ENCODE measurements at regions not wholly inside any gene's neighbourhood (a gene's known extent, or its start where the extent isn't known, plus 50 kb on each side); places are given as distances from the start of the nearest gene placed in this dataset.

DNA sequence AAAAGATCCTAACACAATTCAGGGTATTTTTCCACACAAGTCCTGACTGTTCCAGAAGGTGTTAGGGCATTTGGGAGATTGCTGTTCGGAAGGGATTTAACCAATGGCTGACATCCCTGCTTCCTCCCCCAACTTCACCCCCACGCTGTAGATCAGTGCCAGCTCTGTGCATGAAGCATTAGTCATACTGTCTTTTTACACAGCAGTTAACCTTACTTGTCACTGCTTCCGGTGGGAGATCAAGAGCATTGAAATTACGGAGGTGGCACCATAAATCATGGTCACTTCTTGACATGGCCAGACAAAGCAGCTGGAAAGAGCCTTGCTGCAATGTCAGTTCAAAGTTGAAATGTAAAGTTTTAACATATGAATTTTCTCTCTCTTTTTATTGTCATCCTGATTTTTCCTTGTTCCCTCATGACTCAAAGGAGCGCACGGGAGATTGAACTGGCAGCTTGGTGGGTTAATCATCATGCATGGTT lies 70.2 kb downstream of the HRH4 start:
- DNase-seq, result no peak

DNA sequence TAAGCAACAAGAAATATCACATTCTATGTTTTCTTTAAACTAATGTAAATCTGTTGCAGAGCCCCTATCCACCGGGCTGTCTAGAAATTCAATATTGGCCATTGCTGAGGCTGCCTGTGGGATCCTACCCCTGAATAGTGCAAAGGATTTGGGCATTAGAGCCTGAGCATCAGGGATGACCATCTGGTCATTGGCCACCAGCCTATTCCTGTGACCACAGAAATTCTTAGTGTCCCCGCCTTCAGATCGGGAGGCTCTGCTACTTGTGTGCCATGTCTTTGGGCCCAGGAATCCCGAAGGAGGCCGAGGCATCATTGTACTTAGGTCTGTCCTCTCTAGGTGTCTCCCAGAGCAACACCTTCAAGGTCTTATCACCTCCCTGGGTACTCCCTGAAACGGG lies 73.8 kb downstream of the HRH4 start:
- DNase-seq, result no peak

DNA sequence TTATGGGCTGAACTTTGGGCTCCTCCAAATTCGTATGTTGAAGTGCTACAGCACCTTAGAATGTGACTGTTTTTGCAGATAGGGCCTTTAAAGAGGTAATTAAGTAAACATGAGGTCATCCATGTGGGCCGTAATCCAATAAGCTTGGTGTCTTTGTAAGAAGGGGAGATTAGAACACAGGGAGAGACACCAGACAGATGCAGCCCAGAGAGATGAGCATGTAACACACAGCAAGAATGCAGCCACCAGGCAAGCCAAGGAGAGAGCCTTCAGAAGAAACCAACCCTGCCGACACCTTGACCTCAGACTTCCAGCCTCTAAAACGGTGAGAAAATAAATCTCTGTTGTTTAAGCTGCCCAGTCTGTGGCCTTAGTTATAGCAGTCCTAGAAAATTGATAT lies 74.3 kb downstream of the HRH4 start:
- no peak for DNase-seq

DNA sequence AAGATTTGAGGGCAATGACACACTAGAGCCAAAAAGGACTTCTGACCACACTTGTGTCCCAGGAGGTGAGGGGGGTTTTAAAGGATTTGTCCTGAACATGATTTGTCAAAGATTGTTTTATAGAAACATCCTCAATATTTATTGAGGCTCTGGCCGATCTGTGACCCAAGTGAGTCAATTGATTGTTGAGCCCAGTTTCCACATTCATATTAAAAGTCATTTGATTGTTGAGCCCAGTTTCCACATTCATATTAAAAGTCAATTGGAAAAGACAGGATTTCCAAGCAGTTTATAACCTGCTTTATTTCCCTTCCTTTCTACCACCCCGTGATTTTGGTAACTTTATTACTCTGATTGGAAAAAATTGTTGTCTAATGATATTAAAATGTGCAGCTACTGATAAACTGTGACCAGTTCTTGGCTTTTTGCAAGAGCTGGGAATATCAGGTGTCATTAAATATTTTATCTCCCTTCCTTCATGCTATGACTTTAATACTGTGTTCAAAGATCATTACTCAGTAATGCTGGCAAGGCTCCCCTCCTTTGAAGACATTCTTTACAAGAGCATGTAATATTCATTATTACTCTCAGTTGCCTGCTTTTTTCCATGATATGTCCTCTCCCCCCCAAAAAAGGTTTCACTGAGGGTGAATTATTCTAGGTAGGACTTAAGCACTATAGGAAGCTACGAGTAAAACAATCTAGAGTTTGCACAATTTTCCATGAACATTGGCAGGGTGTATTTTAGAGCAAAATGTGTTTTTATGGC lies 75.3 kb downstream of the HRH4 start:
- DNase-seq, result no peak

DNA sequence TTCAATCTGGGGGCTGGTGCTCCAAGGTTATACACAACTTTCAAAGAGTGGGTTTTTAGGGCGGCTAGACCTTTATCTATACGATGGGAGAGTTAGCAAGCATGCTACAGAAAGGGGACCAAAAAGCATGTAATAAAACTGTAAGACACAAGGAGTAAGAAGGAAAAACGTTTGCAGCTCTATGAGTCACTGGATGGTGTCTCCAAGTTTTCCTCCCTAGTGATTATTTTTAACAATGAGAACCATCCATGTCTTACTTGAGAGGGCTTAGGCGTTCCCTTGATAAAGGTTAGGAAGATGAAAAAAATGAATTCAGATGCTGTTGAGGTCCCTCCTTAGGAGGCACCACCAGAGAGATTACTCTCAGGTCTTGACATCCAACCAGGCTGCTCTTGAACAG lies 75.9 kb downstream of the HRH4 start:
- no peak for DNase-seq

DNA sequence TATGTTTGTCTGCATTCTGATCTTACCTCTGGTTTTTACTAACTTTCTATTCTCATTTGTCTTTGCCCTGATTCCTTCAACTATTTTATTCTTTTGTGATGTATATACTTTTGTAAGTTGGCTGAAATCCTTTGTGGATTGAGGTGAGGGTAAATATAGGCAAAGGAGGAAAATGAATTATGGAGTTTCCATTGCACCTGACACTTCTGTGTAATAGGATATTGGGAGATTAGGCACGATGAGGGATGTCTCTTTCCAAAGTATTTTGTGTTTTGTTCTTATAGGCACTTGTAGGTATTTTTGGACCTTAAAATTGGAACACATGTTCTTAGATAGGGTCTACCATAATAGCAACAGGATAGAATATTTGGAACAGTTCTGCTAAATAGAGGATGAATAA lies 76.4 kb downstream of the HRH4 start:
- no peak for DNase-seq

DNA sequence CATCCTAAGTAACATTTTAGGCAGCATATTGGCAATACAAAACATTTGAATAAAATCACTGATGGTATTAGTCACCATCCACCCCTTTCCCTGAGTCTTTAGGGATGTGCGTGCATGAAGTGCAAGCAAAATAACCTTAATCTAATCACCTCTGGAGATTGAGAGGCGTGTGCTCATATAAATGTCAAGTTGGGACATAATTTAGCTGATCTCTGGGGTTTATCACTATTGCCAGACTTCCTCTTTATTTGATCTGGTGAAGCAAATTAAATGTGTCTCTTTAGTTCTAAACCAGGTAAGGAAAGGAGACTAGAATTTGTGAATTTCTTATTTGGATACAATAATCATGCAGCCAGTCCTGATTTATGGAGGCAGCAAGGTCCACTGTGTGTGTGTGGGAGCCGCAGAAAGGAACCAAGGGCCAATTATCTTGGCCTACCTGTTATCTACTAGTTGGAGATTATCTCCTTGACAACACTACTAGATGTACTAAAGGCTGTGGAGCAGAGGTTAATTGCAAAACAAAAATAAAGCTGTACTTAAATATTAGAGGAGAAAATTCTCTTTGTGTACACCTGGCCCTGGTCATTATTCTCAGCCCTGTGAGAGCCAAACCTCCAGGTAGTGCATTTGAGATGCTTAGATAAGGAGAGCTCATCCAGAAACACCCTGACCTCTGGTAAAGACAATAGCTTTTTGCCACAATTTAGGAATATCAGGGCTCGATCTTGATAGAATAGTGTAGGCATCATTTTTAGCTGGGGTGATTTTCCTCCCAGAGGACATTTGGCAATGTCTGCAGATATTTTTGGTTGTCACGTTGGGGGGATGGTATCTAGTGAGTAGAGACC lies 78.2 kb downstream of the HRH4 start:
- DNase-seq, result no peak

DNA sequence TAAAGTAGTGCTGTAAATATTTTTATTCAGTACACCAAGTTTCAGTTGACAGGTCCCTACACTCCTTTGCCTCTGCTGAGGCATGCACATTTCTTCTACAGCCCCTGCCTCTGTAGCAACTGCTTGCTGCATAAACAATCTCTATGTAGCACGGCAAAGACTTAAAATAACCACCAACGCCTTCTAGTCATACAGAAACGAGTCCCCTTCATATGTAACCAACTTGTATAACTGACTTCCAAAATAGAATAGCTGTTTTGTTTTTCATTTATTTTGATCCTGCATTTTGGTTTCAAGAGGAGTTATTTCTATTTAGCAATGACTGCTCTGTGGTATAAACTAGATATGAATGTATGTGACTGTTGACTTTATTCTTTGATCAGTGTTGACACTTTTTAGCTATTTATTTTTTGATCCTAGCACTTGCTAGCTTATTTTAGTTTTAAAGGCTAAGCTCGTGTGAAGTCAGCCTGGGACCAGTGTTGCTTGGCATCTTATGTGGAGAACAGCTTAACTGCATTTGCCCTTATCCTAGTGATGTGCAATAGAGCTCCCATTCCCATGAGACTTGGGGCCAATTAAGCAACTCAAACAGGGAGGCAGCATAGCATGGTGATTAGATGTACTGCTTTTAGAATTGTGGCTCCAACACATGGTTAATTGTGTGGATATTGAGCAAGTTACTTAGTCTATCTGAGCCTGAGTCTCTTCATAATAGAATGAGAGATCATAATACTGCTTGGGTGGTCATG lies 79.6 kb downstream of the HRH4 start:
- no peak for DNase-seq

DNA sequence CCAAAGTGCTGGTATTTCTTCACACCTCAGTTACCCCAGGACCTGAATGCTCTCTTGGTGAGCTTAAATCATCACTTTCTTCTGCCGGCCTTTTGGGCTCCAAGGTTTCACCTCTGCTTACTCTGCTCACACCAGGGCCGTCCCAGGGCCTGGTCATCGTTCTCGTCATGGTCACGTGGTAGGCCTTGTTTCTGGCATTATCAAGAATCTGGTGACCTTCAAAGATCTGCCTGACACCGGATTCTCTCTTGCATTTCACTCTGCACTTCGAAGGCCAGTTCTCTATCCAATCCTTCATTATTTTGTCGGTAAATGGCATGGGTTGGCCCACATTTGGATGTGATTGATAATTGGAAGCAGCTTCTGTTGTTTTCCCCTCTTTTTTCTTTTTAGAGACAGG lies 80.5 kb downstream of the HRH4 start:
- DNase-seq, result no peak

DNA sequence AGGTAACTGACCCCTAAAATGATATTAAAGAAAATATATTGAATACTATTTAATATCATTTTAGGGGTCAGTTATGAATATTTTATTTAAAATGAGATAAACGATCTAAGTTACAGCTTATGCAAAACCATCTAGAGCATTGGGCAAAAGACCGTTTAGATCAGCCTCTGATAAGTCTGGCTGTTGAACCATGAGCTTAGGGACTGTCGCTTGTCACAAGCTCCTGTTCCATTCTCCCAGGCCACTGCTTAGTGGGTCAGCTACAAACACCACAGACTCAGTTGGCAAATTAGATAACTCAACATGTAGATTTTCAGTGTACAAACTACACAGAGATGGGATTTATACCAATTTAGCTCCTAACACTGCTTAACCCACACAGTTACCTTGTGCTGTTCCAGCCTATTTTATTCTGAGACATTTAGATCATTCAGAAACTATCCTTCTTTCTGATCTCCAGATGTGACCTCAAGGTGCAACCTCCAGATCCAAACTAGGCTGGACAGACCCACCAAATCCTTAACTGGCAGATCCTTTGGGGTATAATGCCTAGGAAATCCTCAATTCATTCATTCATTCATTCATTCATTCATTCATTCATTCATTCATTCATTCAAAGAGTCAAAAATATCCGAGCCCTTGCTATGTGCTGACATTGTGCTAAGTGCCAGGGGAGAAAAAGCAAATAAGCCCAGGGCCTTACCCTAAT lies 82.8 kb downstream of the HRH4 start:
- no peak for DNase-seq

DNA sequence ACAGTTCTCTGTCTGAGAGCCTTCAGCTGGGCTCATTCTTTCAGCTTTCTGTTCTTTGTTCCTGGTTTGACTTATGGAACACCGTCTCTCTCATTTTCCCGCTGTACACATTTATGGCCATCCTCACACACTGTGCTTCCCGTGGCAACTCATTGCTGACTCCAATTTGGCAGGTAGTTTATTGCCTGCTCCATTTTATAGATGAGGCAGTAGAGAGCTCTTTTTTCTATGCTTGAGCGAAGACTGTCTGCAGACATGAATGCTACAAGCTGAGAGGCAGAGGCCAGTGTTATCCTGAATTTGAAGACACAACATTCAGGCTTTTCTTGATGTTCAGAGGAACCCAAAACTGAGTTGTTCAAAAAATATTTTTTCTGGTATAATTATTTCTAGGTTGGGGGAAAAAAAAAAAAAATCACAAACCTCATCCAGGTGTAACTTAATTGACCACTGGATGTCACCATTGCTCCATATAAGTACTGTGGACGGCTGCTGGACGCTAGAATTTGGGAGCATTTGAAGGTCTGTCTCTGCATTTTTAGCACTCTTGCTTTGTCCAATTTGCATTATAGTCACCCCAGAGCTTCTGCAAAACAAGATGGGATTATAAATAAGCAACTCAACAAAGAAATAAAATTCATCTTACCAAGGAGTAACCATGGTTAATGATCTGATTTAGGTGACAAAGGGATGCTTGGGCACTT lies 83.5 kb downstream of the HRH4 start:
- DNase-seq, result no peak

DNA sequence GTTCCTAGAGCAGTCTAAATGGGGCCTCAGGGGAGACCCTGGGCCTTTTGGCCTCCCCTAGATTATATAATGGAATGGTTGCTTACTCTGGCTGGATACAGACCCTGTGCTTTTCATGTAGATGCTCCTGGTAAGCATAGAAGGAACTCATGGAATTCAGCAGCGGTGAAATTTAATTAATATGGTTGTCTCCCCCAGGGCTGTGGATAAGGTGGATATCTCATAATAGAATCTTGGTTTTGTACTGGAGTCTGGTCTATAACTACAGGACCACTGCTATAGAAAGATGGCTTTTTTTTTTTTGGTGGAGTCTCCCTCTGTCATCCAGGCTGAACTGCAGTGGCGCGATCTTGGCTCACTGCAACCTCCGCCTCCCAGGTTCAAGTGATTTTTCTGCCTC lies 84.5 kb downstream of the HRH4 start:
- no peak for DNase-seq

DNA sequence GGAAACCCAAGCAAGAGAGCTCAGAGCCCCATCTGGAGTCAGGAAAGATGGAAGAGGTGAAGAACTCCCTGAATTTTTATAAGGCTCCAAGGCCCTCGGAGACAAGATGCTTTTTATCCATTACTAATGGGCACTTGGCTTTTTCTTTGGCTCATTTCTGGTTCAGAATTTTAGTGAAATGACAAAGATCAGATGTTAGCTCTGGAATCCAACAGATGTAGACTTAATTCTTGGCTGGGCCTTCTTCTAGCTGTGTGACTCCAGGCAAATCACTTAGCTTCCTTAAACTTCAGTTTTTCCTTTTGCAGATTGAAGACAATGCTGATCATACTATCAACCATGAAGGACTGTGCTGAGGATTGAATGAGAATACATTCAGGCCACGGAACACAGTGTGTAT lies 85.2 kb downstream of the HRH4 start:
- no peak for DNase-seq

DNA sequence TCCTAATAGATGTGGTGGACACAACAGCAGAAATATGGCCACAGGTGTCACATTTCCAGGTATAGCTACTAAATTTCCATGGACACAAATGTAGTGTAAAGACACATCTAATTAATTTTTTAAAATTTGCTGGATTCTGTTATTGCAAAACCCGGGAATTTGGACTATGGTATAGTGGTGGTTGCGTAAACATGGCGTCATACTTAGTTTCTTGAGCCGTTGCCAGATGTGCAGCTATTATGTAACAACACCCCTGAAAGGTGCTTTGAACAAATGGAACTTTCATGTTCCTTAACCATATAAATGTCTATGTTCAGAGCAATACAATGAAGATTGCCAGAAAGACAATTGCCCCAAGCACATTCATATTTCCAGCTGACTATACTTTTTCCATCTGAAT lies 85.9 kb downstream of the HRH4 start:
- no peak for DNase-seq

DNA sequence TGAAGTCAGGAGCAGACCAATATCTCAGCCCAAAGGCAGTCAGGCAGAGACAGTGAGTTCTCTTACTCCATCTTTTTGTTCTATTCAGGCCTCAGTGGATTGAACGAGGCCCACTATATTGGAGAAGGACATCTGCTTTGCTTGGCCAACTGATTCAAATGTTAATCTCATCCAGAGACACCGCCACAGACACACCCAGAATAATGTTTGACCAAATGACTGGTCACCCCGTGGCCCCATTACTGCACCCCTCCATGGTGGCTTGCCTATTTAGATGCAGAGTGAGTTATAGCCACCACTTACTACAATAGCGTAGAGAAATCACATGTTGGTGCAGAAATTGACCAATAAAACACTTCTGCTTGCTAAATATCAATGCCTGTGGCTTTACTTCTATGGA lies 88.1 kb downstream of the HRH4 start:
- DNase-seq, result no peak

DNA sequence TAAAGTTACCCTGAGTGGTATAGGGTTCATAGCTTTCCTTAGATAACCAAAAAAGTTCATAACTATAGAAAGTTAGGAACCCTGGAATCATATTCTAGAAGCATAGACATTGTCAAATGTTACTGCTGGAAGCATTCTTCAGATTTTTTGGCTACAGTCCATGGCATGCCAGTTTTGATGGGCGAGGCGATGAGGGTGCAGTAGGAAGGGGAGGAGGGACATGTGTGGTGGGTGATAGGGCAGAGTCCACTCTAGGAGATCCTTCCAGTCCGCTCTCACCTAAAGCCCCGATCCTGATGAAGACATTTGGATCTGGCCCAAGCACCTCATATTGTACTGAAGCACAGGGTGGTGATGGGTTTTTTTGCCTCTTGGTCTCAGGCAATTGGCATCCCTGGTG lies 91.8 kb downstream of the HRH4 start:
- DNase-seq, result no peak

DNA sequence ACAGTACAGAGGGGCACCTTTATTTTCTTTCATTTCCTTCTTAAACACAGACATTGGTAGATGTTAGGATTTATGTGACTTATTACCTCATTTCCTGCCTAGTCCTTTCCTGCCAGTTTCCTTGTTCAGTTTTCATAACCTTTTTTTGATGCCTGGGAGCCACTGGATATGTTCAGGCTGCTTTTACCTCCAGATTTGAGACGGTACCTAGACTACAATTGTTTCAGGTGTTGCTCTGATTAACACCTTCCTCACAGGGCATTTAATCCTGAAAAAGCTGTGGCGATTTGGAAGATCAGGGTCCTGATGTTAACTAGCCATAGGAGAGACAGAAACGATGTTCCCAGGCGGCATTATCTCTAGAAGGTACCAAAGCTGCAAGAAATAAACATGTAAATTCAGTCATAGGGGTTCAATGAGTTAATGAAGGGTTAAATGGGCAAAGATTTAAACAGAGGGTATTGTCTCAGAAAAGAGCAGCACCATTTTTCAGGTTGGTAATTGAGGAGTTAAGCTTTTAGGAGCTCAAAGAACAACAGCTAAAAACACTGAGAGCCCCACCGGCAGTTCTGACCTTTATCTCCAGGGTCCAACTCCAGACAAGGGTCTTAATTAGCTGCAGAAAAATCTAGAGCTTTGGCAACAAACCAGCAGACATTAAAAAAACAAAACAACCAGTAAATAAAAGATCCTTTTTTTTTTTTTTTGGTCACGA lies 93.3 kb downstream of the HRH4 start:
- DNase-seq, result no peak

DNA sequence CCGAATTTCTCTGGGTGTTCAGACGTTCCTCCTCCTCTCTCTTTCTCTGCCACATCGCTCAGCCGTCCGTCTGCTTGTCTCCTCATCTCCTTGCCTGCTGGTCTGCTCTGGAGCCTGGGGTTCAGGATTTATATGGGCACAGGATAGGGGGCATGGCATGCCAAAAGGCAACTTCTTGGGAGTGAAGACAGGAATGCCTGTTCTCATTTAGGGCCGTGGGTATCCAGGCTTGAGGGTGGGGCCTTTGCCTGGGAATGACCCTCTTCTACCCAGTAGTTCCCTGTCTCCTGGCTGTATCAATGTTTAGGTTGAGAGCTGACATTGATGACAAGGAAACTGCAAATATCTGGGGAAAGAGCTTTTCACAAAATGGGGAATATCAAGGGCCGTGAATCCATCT lies 98.0 kb downstream of the HRH4 start:
- DNase-seq, result no peak

DNA sequence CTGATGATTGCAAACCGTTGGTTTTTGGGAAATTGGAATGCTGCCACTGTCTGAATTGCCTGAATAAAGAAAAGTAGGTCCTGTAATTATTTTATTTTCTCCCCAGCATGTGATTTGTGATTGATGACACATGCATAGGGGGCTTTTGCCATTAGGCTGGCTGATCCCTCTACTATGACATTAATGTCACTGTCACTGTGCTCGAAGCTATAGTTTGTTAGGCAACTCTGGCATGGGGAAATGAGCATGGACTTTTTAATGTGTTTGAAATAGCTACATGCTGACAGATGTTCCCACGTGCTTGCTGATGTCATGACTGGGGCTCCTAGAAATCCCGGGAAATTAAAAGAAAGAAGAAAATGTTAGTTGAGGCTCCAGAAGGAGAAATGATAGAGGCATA lies 99.1 kb downstream of the HRH4 start:
- no peak for DNase-seq

DNA sequence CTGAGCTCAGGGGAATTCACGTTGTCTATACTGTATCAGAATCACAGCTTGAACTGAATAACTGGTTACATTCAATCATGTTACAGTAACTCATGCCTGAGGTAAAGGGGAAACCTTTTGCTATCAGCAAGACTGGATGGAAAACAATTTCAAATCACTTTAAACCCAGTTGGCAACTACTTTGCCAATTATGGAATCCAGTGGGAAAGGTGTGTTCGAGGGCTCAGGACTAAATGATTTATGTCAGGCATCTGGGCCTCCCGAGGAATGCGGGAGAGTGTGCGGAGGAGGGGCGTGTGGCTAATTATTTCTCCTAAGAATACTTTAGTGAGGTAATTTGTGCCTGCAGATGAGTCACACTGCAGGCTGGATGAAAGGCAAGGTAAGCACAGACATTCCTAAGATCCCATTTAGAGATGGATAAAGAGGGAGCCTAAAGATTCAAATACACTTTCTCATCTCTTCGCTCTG lies 100.1 kb downstream of the HRH4 start:
- DNase-seq, result no peak

DNA sequence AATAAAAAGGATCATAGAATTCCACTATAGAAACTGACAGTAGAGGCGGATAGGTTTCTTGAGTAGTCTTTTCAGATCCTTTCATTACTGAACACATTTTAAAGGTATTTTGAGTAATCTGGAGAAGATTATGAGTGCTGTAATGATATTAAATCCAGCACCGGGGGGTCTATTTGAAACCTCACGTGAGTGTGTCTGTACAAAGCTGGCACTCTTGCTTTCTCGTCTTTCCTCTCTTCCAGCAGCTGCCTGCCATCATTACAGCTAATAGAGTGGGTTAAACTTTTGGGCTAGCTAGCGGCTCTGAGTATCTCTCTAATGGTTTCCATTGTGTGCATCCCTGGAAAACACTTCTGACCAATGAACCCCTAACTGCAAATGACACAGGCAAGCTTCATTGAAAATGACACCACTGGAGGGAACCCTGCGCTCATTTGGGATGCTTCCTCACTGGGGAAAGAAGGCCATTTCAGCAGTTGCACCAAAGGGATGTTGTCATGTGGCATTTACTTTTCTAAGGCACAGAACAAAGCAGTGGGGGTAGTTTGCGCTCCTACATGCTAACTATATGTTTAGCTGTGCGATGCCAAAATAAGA lies 101.0 kb downstream of the HRH4 start:
- no peak for DNase-seq
